Erythroblast (primary cell): ENCODE measurements at regions not wholly inside any gene's neighbourhood (a gene's known extent, or its start where the extent isn't known, plus 50 kb on each side); places are given as distances from the start of the nearest gene placed in this dataset.

Experiments used
- GATA1 ChIP-seq: IDR thresholded peaks from 2 replicates; pipeline ENCODE4 v1.6.1; 2011; ENCODE audit warnings: low read depth, mild to moderate bottlenecking, control low read depth, low read length, moderate library complexity
- POLR2A ChIP-seq: IDR thresholded peaks from 2 replicates; pipeline ENCODE4 v1.6.1; 2011; ENCODE audit warnings: mild to moderate bottlenecking, low read length

DNA sequence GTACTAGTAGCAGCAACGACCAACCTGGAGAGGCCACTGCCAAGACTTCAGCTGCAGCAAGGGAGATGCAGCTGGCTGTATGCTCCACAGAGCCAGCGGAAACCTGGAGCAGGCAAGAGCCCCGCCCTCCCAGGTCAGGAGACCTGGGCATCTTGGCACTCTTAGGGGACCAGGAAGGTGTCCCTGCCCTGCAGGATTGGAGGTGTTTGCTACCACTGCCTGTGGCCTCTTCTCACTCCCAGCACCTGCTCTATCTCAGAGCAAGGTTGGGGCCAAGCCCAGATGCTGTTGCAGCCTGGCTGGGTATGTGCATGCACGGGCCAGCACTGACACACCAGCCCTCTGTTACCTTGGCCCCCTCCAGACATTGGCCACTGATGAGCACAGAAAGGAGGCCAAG, 1512.8 kb downstream of the REEP3 start:
- TF ChIP-seq POLR2A (no peak), GATA1 (no peak)
